GM20000 (cell line): ENCODE measurements at regions not wholly inside any gene's neighbourhood (a gene's known extent, or its start where the extent isn't known, plus 50 kb on each side); places are given as distances from the start of the nearest gene placed in this dataset.

Experiments used
- DNase-seq: peaks from one replicate; pipeline ENCODE4 v3.0.0; 2012; ENCODE audit warnings: low spot score
- TF ChIP-seq, protein P1 (sequence below): IDR thresholded peaks from 2 replicates; pipeline ENCODE4 v1.5.1; 2012; ENCODE audit warnings: mild to moderate bottlenecking, control low read depth; ENCODE audit errors: extremely low read depth, missing control alignments

DNA sequence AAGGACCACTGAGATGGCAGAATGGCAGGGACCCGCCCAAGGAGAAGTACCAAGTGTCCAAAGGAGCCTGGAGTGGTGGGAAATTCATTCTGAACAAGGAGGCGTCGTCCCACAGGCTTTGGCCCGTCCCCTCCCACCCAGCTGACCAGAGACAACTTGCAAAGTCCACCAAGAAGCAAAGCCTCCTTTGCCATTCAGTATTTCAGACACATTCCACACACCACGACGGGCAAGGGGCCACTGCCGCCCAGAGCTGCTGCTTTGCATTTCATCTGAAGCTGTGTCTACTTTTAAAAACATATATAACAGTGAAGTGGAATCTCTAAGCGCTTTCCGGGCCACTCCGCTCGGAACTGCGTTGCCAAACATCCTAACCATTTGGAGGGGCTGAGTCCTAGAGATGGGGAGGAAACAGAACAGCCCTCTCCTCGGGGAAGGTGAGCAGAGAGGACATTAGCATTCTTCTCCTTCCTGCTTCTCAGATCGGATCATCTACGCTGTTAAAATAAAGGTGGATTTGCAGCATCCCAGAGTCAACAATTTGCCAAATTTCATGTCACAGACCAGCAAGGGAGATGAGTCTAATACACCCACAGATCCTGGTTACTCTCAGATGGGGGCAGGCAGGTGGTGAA is 89.0 kb upstream of the ZNF507 start:
- DNase-seq = no peak
- TF ChIP-seq, protein P1, sequence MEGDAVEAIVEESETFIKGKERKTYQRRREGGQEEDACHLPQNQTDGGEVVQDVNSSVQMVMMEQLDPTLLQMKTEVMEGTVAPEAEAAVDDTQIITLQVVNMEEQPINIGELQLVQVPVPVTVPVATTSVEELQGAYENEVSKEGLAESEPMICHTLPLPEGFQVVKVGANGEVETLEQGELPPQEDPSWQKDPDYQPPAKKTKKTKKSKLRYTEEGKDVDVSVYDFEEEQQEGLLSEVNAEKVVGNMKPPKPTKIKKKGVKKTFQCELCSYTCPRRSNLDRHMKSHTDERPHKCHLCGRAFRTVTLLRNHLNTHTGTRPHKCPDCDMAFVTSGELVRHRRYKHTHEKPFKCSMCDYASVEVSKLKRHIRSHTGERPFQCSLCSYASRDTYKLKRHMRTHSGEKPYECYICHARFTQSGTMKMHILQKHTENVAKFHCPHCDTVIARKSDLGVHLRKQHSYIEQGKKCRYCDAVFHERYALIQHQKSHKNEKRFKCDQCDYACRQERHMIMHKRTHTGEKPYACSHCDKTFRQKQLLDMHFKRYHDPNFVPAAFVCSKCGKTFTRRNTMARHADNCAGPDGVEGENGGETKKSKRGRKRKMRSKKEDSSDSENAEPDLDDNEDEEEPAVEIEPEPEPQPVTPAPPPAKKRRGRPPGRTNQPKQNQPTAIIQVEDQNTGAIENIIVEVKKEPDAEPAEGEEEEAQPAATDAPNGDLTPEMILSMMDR = no peak

DNA sequence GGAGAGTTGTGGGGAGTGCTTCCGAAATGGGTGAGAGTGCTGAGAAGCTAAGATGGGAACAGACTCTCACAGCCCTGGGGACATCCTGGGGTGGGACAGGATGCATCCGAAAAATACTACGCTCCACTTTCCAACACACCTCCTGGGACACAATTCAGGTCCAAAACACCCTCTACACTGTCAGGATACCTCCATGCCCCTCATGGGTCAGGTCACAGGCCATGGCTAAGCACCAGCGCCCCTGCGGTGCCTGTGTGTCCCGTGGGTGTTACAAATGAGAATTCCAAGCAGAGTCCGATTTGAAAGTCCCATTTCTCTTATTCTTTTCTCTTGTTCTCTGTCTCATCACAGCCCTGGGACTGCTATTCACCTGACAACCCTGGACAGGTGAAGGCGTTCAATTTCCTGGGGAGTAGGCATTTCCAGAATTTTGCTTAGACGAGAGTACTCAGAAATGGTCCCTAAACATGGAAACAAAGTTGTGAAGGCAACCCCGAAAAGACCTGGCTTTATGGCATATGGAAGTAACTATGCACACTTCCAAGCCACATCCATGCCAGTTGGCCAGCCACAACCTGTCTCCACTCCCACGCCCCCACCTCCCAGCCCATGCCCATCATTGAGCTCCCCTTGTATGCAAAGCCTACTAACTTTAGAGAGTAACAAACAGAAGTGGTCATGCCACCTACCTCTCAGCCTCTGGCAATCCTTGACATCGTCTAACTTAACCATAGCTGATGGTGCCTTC is 87.9 kb upstream of the ZNF507 start:
- TF ChIP-seq, protein P1 = no peak
- DNase-seq = no peak

DNA sequence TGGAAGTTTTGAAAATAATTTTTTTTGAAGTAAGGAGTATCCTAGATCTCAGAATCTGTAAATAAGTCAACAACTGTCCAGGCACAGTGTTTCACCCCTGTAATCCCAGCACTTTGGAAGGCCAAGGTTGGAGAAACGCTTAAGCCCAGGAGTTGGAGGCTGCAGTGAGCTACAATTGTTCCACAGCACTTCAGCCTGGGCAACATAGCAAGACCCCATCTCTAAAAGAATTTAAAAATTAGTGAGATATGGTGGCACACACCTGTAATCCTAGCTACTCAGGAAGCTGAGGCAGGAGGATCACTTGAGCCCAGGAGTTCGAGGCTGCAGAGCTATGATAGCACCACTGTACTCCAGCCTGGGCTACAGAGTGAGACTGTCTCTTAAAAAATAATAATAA is 87.2 kb upstream of the ZNF507 start:
- TF ChIP-seq, protein P1 = no peak
- DNase-seq = no peak

GRCh38 chr19:32264568-32264967 is 80.8 kb upstream of the ZNF507 start:
- TF ChIP-seq, protein P1 = no peak

DNA sequence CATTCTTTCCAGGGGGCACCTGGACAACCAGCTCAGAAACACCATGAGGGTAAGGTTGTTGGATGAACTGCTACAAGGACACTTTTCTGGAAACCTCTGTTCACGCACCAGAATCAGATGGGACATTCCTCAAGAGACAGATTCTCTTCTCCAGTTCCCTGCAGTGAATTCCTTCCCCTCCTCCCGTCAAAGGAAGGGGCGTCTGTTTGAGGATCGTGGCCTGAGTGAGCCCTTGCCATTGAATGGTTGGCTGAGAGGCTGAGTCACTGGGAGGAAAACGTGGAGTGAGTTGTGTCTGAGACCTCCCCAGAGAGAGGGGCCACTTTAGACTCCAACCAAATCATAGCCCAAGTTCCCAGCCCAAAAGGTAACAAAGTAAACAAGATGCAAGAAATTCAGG is 79.4 kb upstream of the ZNF507 start:
- no peak for DNase-seq
- TF ChIP-seq, protein P1 = no peak

More at GRCh38 chr19:32264568-32264967, 80.8 kb upstream of the ZNF507 start:
- no peak for DNase-seq

GRCh38 chr19:32266460-32266859 is 79.0 kb upstream of the ZNF507 start:
- no peak for DNase-seq
- TF ChIP-seq, protein P1 = no peak

DNA sequence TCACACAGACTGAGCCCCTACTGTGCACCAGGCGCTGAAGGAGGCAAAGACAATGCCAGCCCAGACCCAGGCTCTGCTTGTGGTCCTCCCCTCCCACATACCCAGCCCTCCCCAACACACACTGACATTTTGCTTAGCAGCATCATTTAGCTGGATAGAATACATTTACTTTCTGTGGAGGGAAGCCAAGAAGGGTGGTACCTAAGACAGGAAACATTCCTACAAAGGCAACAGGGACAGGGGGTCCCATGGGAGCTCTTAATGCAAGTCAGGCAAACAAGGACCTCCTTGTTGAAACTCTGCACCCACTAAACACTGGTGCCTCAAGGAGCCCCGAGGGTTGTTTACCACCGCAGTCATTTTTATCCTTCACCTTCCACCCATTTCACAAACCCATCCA is 77.0 kb upstream of the ZNF507 start:
- TF ChIP-seq, protein P1 = no peak
- DNase-seq = no peak
